HG03378 (cell line): ENCODE measurements at regions not wholly inside any gene's neighbourhood (a gene's known extent, or its start where the extent isn't known, plus 50 kb on each side); places are given as distances from the start of the nearest gene placed in this dataset.
"Not testable (repeated sequence)": the region's sequence is repeated elsewhere in the genome, so short reads cannot be mapped to it uniquely, and the experiment has no call there.

Source experiments
- ATAC-seq: cut with Tn5 transposase; IDR thresholded peaks from one replicate; pipeline ENCODE4 v1.9.1; 2021; ENCODE audit warnings: mild to moderate bottlenecking, moderate library complexity; ENCODE audit not compliant: unreplicated experiment

DNA sequence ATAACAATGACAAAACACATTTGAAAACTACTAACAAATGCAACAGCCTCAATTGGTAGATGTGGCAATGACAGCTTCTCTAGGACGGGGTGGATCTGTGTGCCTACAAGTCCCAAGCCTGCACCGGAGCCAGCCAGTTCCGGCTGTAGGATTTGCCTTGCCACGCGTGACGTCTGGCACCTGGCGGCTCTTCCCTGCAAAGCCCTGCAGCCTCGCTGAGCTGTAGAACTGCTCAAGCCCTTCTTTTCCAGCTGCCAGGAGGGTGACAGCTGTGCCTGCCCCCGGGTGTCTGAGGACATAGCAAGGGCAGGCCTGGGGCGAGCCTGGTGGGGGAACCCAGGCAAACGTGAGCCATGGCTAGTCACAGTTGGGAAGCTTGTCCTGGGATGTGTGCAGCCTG is 4388.0 kb upstream of the TPTE start:
- not testable (repeated sequence) for ATAC-seq

DNA sequence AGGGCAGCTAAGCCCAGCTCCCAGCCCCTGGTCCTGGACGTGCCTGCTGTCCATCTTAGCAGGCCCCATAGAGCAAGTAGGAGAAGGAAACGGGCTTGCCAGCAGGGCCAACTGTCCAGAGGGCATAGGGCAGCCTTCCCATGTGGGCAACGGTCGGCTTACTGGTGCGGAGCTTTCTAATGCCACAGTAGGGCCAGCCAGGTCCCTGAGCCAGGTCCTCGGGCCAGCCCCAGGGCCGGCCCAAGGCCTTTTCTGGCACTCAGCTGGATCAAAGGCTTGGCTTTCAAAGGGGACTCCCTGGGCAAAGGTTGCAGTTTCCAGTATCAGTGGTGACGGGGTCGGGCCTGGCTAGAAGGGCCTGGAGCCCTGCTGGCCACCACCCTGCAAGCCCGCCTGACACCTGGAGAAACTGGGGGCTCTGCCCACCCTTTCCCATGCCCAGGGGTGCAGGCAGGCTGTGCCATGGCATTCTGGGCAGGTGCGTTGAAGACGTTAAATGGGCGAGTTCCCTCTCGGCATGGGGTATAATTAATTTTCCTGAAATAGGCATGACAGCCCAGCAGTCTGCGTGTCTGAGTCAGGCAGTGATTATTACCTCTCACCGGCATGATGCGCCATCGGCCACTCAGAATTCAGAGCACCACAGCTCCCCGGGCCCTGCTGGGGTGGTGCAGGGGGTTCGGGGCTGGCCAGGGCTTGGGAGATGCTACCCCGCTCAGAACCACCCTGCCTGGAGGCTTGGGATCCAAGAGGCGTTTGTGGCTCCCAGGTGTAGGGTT is 4387.3 kb upstream of the TPTE start:
- not testable (repeated sequence) for ATAC-seq

DNA sequence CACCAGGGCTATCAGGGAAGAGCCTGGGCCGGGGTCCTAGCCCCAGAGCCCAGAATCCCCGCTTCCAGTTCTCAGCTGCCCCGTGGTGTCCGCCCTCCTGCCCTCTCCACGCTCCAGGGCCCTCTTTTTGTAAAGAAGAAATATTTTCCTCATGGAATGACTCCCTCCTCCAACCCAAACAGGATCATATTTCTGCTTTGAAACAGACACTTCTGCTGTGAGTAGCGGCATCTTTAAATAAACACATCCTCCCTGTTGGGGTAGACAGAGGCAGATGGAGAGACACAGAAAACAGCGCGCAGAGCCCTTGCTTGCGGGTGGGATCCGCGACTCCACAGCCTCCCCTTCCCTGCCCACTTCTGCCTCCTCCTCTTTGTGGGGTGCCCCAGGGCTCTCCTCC is 4384.7 kb upstream of the TPTE start:
- ATAC-seq, result not testable (repeated sequence)

DNA sequence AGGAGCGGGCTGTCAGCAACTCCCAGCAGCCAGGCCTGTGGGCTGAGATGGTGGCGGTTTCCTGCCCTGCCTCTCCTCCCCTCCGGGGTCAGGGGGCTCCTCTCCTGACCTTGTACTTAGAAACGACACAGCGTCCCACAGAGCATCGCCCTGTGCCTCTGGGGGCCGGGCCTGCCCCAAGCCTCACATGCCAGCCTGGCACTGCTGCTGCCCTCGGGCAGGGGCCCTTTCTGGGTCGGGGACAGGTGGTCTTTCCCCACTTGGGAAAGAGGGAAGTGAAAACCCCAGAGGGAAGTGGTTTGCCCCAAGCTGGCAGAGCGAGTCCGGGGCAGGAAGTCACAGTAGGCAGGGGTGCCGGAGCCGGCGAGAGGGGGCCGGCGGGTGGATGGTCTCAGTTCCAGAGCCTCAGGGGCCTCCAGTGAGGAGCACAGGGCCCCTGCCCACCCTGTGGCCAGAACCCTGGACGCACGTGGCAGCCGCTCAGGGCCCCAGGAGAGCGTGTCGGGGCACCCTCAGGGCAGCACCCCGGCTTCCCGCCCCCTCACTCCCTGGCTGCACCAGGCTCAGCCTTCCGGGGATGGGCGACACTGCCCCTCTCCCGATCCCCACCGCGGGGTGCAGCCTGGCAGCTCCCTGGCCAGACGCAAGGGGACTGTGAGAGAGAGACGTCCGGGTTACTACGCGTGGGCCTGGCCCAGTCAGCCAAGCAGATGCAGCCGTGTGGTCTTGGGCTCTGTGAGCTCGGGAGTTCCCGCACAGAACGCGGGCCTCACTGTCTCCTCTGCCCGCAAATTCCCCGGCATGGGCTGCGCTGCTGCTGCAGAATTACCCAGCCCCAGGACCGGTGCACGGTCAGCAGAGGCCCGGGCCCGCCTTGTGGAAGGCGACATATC is 4382.9 kb upstream of the TPTE start:
- peak; percentile 50 for ATAC-seq

DNA sequence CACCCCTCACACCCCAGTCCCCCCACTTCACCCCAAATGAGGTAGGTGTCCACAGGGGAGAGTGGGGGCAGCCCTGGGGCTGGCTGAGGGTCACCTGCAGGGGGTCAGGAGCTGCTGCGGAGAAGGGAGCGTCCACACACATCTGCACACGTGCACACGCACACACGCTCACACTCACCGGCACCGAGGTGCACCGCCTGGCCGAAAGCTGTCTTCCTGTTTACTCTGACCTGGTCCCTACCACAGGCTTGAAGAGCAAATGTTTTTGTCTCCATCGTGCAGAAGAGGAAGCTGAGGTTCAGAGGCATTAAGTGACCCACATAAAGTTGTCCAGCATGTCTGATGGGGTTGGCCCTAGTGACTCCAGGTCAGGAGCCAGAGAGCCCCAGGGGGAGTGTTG is 4382.1 kb upstream of the TPTE start:
- ATAC-seq, result not testable (repeated sequence)

DNA sequence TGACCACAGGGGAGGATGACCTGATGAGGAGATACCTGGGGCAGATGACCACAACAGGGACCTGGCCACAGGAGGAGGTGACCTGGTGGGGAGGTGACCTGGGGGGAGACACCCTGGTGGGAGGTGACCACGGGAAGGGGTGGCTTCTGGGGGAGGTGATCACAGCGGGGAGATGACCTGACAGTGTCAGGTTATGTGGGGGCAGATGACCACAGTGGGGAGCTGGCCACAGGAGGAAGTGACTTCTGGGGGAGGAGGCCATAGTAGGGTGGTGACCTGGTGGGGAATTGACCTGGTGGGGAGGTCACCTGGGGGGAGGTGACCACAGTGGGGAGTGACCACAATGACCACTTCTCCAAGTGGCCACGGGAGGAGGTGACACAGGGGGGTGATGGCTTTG is 4381.5 kb upstream of the TPTE start:
- ATAC-seq, result not testable (repeated sequence)

DNA sequence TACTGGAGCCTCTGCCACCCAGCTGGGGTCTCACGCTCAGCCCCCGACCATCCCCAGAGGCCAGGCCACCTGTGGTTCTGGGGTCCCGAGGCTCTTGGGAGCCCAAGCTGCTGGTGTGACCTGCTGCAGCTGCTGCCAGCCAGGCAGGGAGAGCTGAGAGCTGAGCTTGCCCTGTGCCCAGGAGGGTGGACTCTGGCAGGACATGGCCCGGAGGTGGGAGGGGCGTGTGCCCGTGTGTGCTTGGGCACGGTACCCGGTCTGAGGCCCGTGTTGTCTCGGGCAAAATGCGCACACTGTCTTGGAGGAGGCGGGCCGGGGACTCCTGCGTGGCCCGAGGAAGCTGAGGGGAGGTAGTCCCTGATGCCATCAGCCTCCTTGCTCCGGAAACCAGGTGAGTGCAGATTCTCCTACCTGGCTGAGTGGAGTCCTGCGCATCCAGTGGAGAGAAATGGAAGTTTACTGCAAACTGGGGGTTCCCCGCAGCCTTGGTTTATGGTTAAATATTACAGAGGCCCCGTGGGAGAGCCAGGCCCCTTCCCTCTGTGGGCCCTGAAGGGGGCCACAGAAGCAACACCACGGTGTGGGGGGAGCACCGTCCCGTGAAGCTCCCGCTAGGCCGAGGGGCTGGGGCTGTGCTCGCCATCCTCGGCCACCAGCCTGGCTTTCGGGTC is 4380.8 kb upstream of the TPTE start:
- not testable (repeated sequence) for ATAC-seq

DNA sequence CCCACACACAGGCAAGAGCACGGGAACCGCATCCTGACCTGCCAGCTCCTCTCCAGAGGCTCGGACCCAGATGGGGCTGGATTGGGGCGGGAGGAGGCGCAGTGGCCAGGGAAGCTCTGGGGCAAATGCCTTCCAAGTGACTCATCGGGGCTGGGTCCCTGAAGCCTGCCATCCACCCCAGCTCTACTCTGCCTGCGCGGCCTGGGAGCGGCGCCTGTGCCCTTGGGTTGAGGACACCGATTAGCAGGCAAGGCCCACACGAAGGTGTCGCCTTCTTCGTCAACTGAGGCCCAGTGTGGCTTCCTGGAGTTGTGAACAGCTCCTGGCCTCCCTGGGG is 4380.3 kb upstream of the TPTE start:
- ATAC-seq, result not testable (repeated sequence)

DNA sequence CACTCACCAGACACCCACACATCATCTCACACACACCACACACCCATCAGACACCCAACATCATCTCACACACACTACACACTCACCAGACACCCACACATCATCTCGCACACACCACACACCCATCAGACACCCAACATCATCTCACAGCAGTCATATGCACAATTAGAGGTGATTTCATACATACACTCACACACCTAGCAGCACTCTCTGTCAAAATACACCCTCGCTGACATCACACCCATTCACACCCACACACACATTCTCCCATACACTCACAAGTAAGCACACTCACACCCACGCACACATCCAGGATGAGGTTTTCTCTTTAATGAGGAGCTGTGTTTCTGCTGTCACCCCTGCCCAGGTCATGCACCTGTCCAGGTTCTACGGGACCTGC is 4368.2 kb upstream of the TPTE start:
- ATAC-seq, result not testable (repeated sequence)

DNA sequence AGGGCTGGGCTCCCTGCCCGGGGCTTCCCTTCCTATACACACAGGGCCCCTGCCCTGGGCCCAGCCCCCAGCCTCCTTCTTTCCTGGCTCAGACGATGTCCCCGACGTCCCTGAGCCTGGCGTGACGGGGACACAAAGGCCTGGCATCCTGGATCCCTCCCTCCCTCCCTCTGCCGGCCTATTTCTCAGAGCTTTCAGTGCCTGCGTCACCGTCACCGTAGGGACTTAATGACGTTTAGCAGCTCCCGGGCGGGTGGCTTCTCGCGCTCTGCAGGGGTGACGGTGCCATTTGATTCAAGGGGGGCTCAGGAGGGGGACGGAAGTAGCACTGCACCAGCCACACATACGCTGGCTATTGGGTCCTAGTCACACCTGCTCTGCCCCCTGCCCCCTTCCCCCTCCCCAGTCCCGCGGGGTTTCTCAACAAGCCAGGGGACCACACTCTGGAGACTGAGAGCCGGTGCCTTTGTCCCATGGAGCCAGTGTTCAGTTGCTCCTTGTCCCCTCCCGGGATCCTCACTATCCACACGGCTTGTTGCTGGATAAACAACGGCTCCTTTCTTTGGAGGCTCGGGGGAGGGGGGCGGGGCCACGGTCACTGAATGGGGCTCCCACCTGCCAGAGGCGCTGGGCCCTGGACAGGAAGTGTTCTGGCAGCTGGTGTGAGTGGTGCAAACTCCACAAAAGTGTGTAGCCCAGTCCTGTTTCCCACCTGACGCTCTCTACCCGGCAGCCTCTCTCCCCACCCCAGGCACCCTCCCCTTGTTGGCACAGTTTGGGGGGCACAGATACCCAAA is 4366.7 kb upstream of the TPTE start:
- ATAC-seq, result not testable (repeated sequence)

DNA sequence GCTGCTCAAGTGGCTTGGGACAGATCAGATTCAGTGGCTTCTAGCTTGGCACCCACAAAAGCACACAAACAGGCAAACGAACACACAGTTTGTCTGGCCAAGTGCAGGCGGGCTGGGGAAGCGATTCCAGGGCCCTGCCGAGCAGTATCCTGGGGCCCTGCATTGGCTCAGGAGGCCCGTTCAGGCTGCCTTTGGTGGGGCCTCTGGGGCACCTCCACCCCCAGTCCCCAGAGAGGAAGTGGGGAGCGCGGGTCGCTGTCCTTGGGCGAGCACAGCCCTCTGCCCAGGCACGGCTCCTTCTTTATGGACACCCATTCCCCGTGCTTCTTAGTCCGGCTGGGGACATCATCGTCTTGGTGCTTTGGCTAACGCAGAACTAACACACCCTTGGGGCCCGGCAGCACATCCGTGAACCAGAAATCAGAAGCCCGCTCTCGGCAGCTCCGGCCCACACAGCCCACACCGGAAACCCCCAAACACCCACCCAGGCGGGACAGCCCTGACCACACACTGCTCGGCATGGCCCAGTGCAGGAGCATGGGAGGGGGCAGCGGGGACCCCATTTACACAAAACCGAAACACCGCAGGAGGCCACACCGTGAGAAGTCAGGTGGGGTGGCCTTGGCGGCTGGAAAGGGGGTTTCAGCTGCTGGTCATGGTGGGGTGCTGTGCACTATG is 4364.5 kb upstream of the TPTE start:
- ATAC-seq, result not testable (repeated sequence)

DNA sequence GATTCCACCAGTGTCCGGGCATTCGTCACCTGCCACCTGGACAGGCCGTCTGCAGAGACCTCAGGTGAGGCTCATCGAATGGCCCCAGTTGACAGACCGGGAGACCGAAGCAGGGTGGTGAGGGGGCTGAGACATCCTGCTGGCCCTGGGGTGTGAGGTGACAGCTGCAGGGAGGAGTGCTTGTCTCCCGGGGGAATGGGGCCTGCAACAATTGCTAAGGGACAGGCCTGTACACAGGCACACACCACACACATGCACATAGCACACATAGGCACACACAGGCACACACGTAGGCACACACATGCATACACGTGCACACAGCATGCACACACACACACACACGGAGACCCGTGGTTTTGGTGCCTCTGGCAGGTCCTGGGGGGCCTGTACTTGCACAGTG is 4363.9 kb upstream of the TPTE start:
- not testable (repeated sequence) for ATAC-seq

DNA sequence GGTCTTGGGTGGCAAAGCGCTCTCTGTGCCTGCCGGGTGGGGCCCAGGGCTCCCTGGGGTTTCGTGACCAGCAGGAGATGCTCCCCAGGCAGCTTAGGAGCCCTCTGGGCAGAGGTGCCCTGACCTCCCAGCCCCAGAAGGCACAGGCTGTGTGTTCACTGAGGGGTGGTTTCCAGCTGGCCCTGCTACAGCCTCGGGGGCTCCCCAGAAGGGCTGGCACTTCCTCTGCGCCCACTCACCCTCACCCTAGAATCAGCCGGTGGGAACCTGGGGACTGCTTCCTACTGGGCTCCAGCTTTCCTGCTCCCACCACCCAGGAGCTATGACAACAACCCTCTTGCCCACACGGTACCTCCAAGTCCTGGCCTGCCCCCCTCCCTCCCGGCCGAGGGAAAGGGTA is 4363.2 kb upstream of the TPTE start:
- not testable (repeated sequence) for ATAC-seq
